HEK293T (cell line): ENCODE measurements at regions not wholly inside any gene's neighbourhood (a gene's known extent, or its start where the extent isn't known, plus 50 kb on each side); places are given as distances from the start of the nearest gene placed in this dataset.

Experiments
- FOXA1 ChIP-seq: fragments of 450-650 bp; IDR thresholded peaks from 2 replicates; pipeline ENCODE4 v1.6.1; 2016; ENCODE audit warnings: mild to moderate bottlenecking
- LEF1 ChIP-seq: fragments of 450-650 bp; IDR thresholded peaks from 2 replicates; pipeline ENCODE4 v1.6.1; 2017; ENCODE audit warnings: mild to moderate bottlenecking, borderline replicate concordance

DNA sequence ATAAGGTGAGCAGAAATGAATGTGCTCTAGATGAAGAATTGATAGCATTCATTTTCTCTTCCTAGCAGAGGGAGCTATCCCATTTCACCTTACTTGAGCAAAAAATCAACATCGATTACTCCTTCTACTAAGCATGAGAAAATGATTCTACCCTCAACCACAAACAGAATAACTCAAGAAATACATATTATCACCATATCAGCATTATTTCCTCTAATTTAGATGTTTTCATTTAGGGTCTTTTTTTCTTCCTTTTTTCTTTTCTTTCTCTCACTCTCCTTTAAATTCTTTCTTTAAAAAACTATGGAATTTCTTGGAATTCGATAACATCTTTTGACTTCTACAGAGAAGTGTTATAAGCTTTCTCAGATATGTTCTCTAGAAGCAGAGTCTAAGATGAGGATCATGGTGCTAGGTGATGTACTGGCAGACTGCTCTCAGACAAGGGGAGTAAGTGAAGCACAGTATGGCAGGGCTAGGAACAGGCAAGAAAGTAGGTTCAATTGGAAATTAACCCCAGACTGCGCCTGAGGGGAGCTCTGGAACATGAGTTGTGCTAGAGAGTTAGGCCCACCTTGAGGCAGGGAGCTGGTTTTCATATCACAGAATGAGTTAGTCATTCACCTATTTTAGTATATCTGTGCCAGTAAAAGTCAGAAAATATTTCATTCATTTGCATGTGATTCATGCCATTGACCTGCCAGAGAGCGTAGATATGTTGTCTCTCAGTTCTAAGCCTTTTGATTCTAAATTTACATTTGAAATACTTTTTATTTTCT lies 279.2 kb upstream of the KCNH8 start:
- TF ChIP-seq LEF1 (no peak), FOXA1 (no peak)
